RWPE1 (cell line): ENCODE measurements at regions not wholly inside any gene's neighbourhood (a gene's known extent, or its start where the extent isn't known, plus 50 kb on each side); places are given as distances from the start of the nearest gene placed in this dataset.

Experiments
- CTCF ChIA-PET: fragments of 350-600 bp; sonication (Branson Sonifier 250); formaldehyde crosslinking; extraction: SDS; loops from one replicate; lab custom pipeline; 2021; lab: Yijun Ruan, JAX
- POLR2A ChIA-PET: fragments of 400-600 bp; formaldehyde crosslinking; extraction: SDS; loops from one replicate; lab custom pipeline; 2020; ENCODE audit warnings: antibody characterized with exemption; ENCODE audit not compliant: low non-redundant PET; lab: Yijun Ruan, JAX
- DNase-seq: peaks from one replicate; pipeline ENCODE4 v3.0.0; 2012; ENCODE audit warnings: low spot score
- H3K27ac ChIP-seq: fragments of 450-650 bp; 2 replicates; pipeline ENCODE4 v1.5.1; 2017
- CTCF ChIP-seq: fragments of 450-650 bp; conservative IDR thresholded peaks from 2 replicates; pipeline ENCODE4 v1.5.1; 2017; ENCODE audit warnings: low read depth, mild to moderate bottlenecking

- no peak overlapping the region for H3K27ac ChIP-seq
- CTCF ChIA-PET: interaction anchor here (0.6 to 0.7 kb wide), 2 partner anchors 9 to 324 kb away, joined by 3 read pairs; no protein-coding TSS in a partner anchor
- no peak for TF ChIP-seq CTCF
- POLR2A ChIA-PET: no interaction called here
- DNase-seq: no peak
Measured at GRCh38 chr1:72442262-72442661, 159.9 kb upstream of the NEGR1 start.

- no peak for DNase-seq
- H3K27ac ChIP-seq: no peak overlapping the region
- POLR2A ChIA-PET: no interaction called here
- no peak for TF ChIP-seq CTCF
- CTCF ChIA-PET: no interaction called here
Measured at GRCh38 chr1:72439036-72439435, 156.7 kb upstream of the NEGR1 start.

DNA sequence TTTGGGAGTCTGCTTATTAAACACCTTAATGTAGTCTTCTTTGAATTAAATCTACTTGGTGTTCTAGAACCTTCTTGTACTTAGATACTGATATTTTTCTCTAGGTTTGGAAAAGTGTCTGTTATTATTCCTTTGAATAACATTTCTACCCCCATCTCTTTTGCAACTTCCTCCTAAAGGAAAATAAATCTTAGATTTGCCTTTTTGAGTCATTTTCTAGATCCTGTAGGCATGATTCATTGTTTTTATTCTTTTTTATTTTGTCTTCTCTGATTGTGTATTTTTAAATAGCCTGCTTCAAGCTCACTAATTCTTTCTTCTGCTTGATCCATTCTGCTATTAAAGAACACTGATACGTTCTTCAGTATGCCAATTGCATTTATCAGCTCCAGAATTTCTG is 155.9 kb upstream of the NEGR1 start:
- no peak overlapping the region for H3K27ac ChIP-seq
- ChIA-PET CTCF (no interaction called here), POLR2A (no interaction called here)
- TF ChIP-seq CTCF: no peak
- no peak for DNase-seq

DNA sequence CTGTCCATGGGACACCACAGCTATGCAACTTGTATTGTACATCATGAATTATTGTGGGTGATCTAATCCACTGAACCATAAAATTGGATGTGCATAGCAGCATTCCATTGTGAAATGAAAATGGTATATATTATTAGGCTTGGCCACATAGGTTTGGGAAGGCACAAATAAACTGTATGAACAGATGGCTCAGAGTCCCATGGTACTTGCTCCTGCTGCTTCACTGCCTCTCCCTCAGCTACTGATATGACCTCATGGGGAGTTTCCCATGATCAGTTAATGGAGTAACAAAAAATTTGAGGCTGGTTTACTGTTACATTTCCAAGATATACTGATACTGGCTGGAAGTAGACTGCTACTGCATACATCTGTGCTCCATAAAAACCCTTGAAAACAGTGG is 152.7 kb upstream of the NEGR1 start:
- POLR2A ChIA-PET: no interaction called here
- DNase-seq: no peak
- no peak overlapping the region for H3K27ac ChIP-seq
- TF ChIP-seq CTCF: no peak
- CTCF ChIA-PET: no interaction called here

DNA sequence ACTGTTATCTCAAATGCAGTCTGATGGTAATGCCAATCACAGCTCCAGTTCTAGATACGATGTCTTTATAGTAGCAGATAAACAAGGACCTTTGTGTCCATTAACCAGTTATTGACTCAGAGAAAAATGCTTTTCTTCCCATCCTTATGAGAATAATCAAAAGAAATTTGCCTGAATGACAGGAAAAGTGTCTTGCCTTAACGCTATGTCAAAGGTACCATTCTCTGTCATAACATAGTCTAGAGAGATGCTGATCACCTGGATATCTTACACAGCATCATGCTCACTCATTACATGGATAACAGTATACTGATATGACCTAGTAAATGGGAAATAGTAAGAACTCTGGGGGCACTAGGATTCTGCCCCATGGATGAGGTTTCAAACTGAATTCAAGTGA is 151.7 kb upstream of the NEGR1 start:
- H3K27ac ChIP-seq: no peak overlapping the region
- DNase-seq: no peak
- no peak for TF ChIP-seq CTCF
- POLR2A ChIA-PET: no interaction called here
- CTCF ChIA-PET: no interaction called here

DNA sequence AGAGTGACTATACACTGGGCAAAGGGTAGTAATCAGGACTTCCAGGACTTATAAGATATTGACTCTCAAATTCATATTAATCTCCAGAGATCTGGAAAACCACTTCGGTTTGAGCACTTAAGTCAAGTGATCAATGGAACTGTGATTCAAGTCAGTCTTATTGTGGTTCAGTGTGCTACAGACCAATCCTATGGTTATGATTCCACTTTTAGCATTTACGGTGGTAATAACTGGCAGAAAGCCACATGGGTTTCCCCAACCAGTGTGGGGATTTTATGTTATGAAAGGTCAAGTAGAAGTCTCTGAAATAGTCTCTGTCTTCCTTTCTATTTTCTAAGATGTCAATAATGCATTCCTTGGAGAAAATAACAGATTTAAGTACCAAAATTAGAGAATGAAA is 151.3 kb upstream of the NEGR1 start:
- no peak for TF ChIP-seq CTCF
- no peak overlapping the region for H3K27ac ChIP-seq
- ChIA-PET POLR2A (no interaction called here), CTCF (interaction anchor here (0.5 kb wide), 1 partner anchor 9 kb away, joined by 3 read pairs; no protein-coding TSS in a partner anchor)
- DNase-seq: no peak

- CTCF ChIA-PET: interaction anchor here (0.5 kb wide), 1 partner anchor 10 kb away, joined by 3 read pairs; no protein-coding TSS in a partner anchor
- no peak for TF ChIP-seq CTCF
- H3K27ac ChIP-seq: no peak overlapping the region
- POLR2A ChIA-PET: no interaction called here
- no peak for DNase-seq
Measured at GRCh38 chr1:72432645-72433267, 150.4 kb upstream of the NEGR1 start.
